Loucy (cell line): ENCODE measurements at regions not wholly inside any gene's neighbourhood (a gene's known extent, or its start where the extent isn't known, plus 50 kb on each side); places are given as distances from the start of the nearest gene placed in this dataset.

Experiments
- H2AFZ ChIP-seq: fragments of 200-600 bp; sonication (generic); 2 replicates; pipeline ENCODE4 v1.6.0; 2016; ENCODE audit warnings: antibody characterized with exemption, mild to moderate bottlenecking, low read length, moderate library complexity
- H3F3A ChIP-seq: fragments of 200-600 bp; 2 replicates; pipeline ENCODE4 v1.6.0; 2016; ENCODE audit warnings: antibody characterized with exemption, low read depth, mild to moderate bottlenecking
- H3K27me3 ChIP-seq: fragments of 200-600 bp; sonication (generic); 2 replicates; pipeline ENCODE4 v1.6.1; 2014; ENCODE audit warnings: low read length, mild to moderate bottlenecking; ENCODE audit not compliant: insufficient read depth, poor library complexity, severe bottlenecking
- H3K36me3 ChIP-seq: fragments of 200-600 bp; sonication (generic); 2 replicates; pipeline ENCODE4 v1.6.1; 2016; ENCODE audit warnings: low read length; ENCODE audit not compliant: insufficient read depth
- H3K4me1 ChIP-seq: fragments of 200-600 bp; sonication (generic); 2 replicates; pipeline ENCODE4 v1.5.1; 2014; ENCODE audit warnings: low read length, mild to moderate bottlenecking; ENCODE audit not compliant: insufficient read depth, poor library complexity, severe bottlenecking
- H3K4me2 ChIP-seq: fragments of 200-600 bp; sonication (generic); 2 replicates; pipeline ENCODE4 v1.6.0; 2014; ENCODE audit warnings: antibody characterized with exemption, low read length, low read depth, mild to moderate bottlenecking; ENCODE audit not compliant: poor library complexity, severe bottlenecking
- H3K4me3 ChIP-seq: fragments of 200-600 bp; sonication (generic); 2 replicates; pipeline ENCODE4 v1.5.1; 2014; ENCODE audit warnings: low read length, mild to moderate bottlenecking, mixed read lengths; ENCODE audit not compliant: poor library complexity, severe bottlenecking
- H3K79me2 ChIP-seq: fragments of 200-600 bp; sonication (generic); 2 replicates; pipeline ENCODE4 v1.6.1; 2014; ENCODE audit warnings: low read length; ENCODE audit not compliant: insufficient read depth
- H3K9ac ChIP-seq: fragments of 200-600 bp; sonication (generic); 2 replicates; pipeline ENCODE4 v1.6.0; 2014; ENCODE audit warnings: mild to moderate bottlenecking, low read depth, low read length, moderate library complexity; ENCODE audit not compliant: poor library complexity, severe bottlenecking
- H3K9me2 ChIP-seq: fragments of 200-600 bp; sonication (generic); replicated peaks from 2 replicates; pipeline ENCODE4 v1.6.1; 2016; ENCODE audit warnings: low read depth, low read length, mixed read lengths
- H3K9me3 ChIP-seq: fragments of 200-600 bp; sonication (generic); 2 replicates; pipeline ENCODE4 v1.6.1; 2014; ENCODE audit warnings: mild to moderate bottlenecking, antibody characterized with exemption, low read length, low read depth; ENCODE audit not compliant: insufficient read depth
- H4K20me1 ChIP-seq: fragments of 200-600 bp; sonication (generic); 2 replicates; pipeline ENCODE4 v1.6.0; 2014; ENCODE audit warnings: antibody characterized with exemption, low read length, mild to moderate bottlenecking; ENCODE audit not compliant: insufficient read depth, poor library complexity, severe bottlenecking
- CTCF ChIP-seq: fragments of 200-600 bp; sonication (generic); conservative IDR thresholded peaks from 2 replicates; pipeline ENCODE4 v1.5.1; 2014; ENCODE audit warnings: mild to moderate bottlenecking, antibody characterized with exemption, low read length
- EZH2phosphoT487 ChIP-seq: fragments of 200-600 bp; IDR thresholded peaks from 2 replicates; pipeline ENCODE4 v1.6.1; 2018; ENCODE audit warnings: antibody characterized with exemption, mild to moderate bottlenecking, moderate library complexity, borderline replicate concordance

- TF ChIP-seq EZH2phosphoT487 = no peak
- no peak for TF ChIP-seq CTCF
These were observed 70.3 kb upstream of the CA10 start for GRCh38 chr17:52228823-52229222.

GRCh38 chr17:52227926-52228325, 69.4 kb upstream of the CA10 start:
- Histone ChIP-seq H3K4me1 (no peaks in the 10 kb centered on the region), H3K4me2 (no peak overlapping the region), H3K36me3 (no peaks in the 10 kb centered on the region), H3K9me3 (no peaks in the 10 kb centered on the region), H2AFZ (no peak overlapping the region), H3K9me2 (no peaks in the 10 kb centered on the region), H3K79me2 (no peaks in the 10 kb centered on the region), H4K20me1 (no peaks in the 10 kb centered on the region), H3F3A (no peaks in the 10 kb centered on the region), H3K9ac (no peak overlapping the region), H3K27me3 (no peaks in the 10 kb centered on the region), H3K4me3 (no peak overlapping the region)
- TF ChIP-seq EZH2phosphoT487 (no peak), CTCF (no peak)

More at GRCh38 chr17:52228823-52229222, 70.3 kb upstream of the CA10 start:
- H3K4me2 ChIP-seq = no peak overlapping the region
- no peaks in the 10 kb centered on the region for H3K36me3 ChIP-seq
- H4K20me1 ChIP-seq = no peaks in the 10 kb centered on the region
- no peaks in the 10 kb centered on the region for H3K79me2 ChIP-seq
- H3K9me3 ChIP-seq = no peaks in the 10 kb centered on the region
- H3K4me1 ChIP-seq = no peaks in the 10 kb centered on the region
- no peak overlapping the region for H3K4me3 ChIP-seq
- no peaks in the 10 kb centered on the region for H3K27me3 ChIP-seq
- H3K9me2 ChIP-seq = no peaks in the 10 kb centered on the region
- H3F3A ChIP-seq = no peaks in the 10 kb centered on the region
- no peak overlapping the region for H2AFZ ChIP-seq
- H3K9ac ChIP-seq = no peak overlapping the region

GRCh38 chr17:52213451-52213850, 54.9 kb upstream of the CA10 start:
- Histone ChIP-seq H4K20me1 (no peaks in the 10 kb centered on the region), H3K27me3 (no peaks in the 10 kb centered on the region), H3K4me1 (no peaks in the 10 kb centered on the region), H3F3A (no peaks in the 10 kb centered on the region), H3K9me2 (0 out of 2 replicates have a peak, but pooled peaks cover 4% of the 10 kb centered on the region), H3K79me2 (no peaks in the 10 kb centered on the region), H3K4me2 (no peak overlapping the region), H3K36me3 (no peaks in the 10 kb centered on the region), H3K9ac (no peak overlapping the region), H3K9me3 (no peaks in the 10 kb centered on the region), H3K4me3 (no peak overlapping the region), H2AFZ (no peak overlapping the region)
- no peak for TF ChIP-seq CTCF
- TF ChIP-seq EZH2phosphoT487 = no peak
